HCT116 (cell line): ENCODE measurements at regions not wholly inside any gene's neighbourhood (a gene's known extent, or its start where the extent isn't known, plus 50 kb on each side); places are given as distances from the start of the nearest gene placed in this dataset.

ENCODE experiments used
- ATAC-seq: fragments of 200-7000 bp; cut with Tn5 transposase; 2 replicates; pipeline ENCODE4 v1.9.1; 2020; ENCODE audit warnings: mild to moderate bottlenecking, moderate library complexity
- BruUV-seq: library from RNA; stranded (reverse); fragments of 400-500 nt; replicated peaks from 2 replicates; lab custom pipeline; 2021; lab: Mats Ljungman, UMichigan
- CTCF ChIA-PET: fragments of 300-600 bp; sonication (Branson Sonifier 250); formaldehyde crosslinking; loops from one replicate; lab custom pipeline; 2021; ENCODE audit warnings: antibody characterized with exemption; lab: Charles Lee
- POLR2A ChIA-PET: fragments of 300-600, 350-600 bp; sonication (Branson Sonifier 250); formaldehyde crosslinking; loops from one replicate; lab custom pipeline; 2021; ENCODE audit warnings: antibody characterized with exemption; lab: Charles Lee
- RAD21 ChIA-PET, 2 experiments: fragments of 300-600 bp; sonication (Branson Sonifier 250); formaldehyde crosslinking; loops; one replicate each; lab custom pipeline; 2023; ENCODE audit warnings: low total read pairs in 2 of 2; ENCODE audit not compliant: uncharacterized antibody in 2 of 2, unreplicated experiment in 2 of 2, low non-redundant PET in 1 of 2; lab: Charles Lee
- DNase-seq: peaks from one replicate; pipeline ENCODE4 v3.0.0-alpha.2; 2010; ENCODE audit warnings: low read depth, low spot score
- H2AFZ ChIP-seq: fragments of 200-600 bp; shearing (Covaris generic), sonication (generic); 2 replicates; pipeline ENCODE4 v1.6.1; 2017; ENCODE audit warnings: low read depth, mixed run types, mixed read lengths, antibody characterized with exemption, low read length; ENCODE audit not compliant: poor library complexity, severe bottlenecking
- H3K27ac ChIP-seq: 2 replicates; pipeline ENCODE4 v1.5.1; 2012; ENCODE audit warnings: low read depth, low read length
- H3K27me3 ChIP-seq: fragments of 200-600 bp; sonication (generic); 2 replicates; pipeline ENCODE4 v1.6.1; 2016; ENCODE audit warnings: mixed run types, low read length, mixed read lengths; ENCODE audit not compliant: insufficient read depth
- H3K36me3 ChIP-seq, 2 experiments: fragments of 200-500 bp in 1 of 2; fragments of 200-600 bp in 1 of 2; sonication (Bioruptor generic) in 1 of 2; sonication (generic) in 1 of 2; 2 replicates each; pipeline versions ENCODE4 v1.5.1 to v1.6.1; 2014 to 2016; ENCODE audit warnings: low read length in 2 of 2, inconsistent platforms in 1 of 2, mixed read lengths in 1 of 2, mixed run types in 1 of 2; ENCODE audit not compliant: insufficient read depth in 2 of 2, control insufficient read depth in 1 of 2
- H3K4me1 ChIP-seq, 2 experiments: fragments of 200-600 bp in 1 of 2; sonication (generic) in 1 of 2; 2 replicates each; pipeline versions ENCODE4 v1.5.1 to v1.6.1; 2012 to 2017; ENCODE audit warnings: low read length in 2 of 2, inconsistent platforms in 1 of 2, mild to moderate bottlenecking in 1 of 2, mixed read lengths in 1 of 2, mixed run types in 1 of 2, moderate library complexity in 1 of 2; ENCODE audit not compliant: insufficient read depth in 2 of 2, control insufficient read depth in 1 of 2
- H3K4me2 ChIP-seq: fragments of 200-600 bp; sonication (generic); 2 replicates; pipeline ENCODE4 v1.6.1; 2017; ENCODE audit warnings: mixed run types, low read length, mixed read lengths
- H3K4me3 ChIP-seq, 2 experiments: fragments of 200-600 bp in 1 of 2; sonication (generic) in 1 of 2; replicated peaks in 1 of 2; 2 replicates each; pipeline ENCODE4 v1.5.1; 2011 to 2016; ENCODE audit warnings: low read length in 2 of 2, control low read depth in 1 of 2, low read depth in 1 of 2, mild to moderate bottlenecking in 1 of 2, mixed read lengths in 1 of 2, mixed run types in 1 of 2
- H3K79me2 ChIP-seq: fragments of 200-600 bp; sonication (generic); 2 replicates; pipeline ENCODE4 v1.6.1; 2017; ENCODE audit warnings: mild to moderate bottlenecking, mixed run types, low read length, moderate library complexity, mixed read lengths; ENCODE audit not compliant: insufficient read depth
- H3K9ac ChIP-seq: fragments of 200-600 bp; sonication (generic); 2 replicates; pipeline ENCODE4 v1.6.1; 2016; ENCODE audit warnings: low read length, mixed read lengths
- H3K9me2 ChIP-seq: fragments of 200-600 bp; sonication (generic), shearing (Covaris generic); 2 replicates; pipeline ENCODE4 v1.6.1; 2017; ENCODE audit warnings: mixed run types, mild to moderate bottlenecking, moderate library complexity; ENCODE audit not compliant: insufficient read depth
- H3K9me3 ChIP-seq, 2 experiments: fragments of 200-500 bp in 1 of 2; fragments of 200-600 bp in 1 of 2; sonication (Bioruptor generic) in 1 of 2; sonication (generic) in 1 of 2; 2 replicates each; pipeline ENCODE4 v1.6.1; 2014 to 2017; ENCODE audit warnings: low read length in 2 of 2, mixed read lengths in 2 of 2, inconsistent platforms in 1 of 2, low read depth in 1 of 2, mild to moderate bottlenecking in 1 of 2, mixed run types in 1 of 2, moderate library complexity in 1 of 2; ENCODE audit not compliant: control insufficient read depth in 1 of 2, insufficient read depth in 1 of 2
- H4K20me1 ChIP-seq: fragments of 200-600 bp; sonication (generic), shearing (Covaris generic); 2 replicates; pipeline ENCODE4 v1.6.1; 2017; ENCODE audit warnings: mixed run types, mild to moderate bottlenecking, moderate library complexity; ENCODE audit not compliant: insufficient read depth
- CBX3 ChIP-seq: IDR thresholded peaks from 2 replicates; pipeline ENCODE4 v1.6.1; 2012; ENCODE audit warnings: low read depth
- CEBPB ChIP-seq: IDR thresholded peaks from 2 replicates; pipeline ENCODE4 v1.6.1; 2012; ENCODE audit warnings: low read depth
- CTCF ChIP-seq, 3 experiments: fragments of 200-600 bp in 1 of 3; sonication (generic) in 1 of 3; IDR thresholded peaks in 2 of 3; conservative IDR thresholded peaks in 1 of 3; 2 replicates each; pipeline ENCODE4 v1.5.1; 2012 to 2017; ENCODE audit warnings: low read depth in 2 of 3, low read length in 2 of 3, antibody characterized with exemption in 1 of 3, borderline replicate concordance in 1 of 3, control low read depth in 1 of 3, mild to moderate bottlenecking in 1 of 3, mixed read lengths in 1 of 3, mixed run types in 1 of 3, moderate library complexity in 1 of 3; ENCODE audit not compliant: insufficient read depth in 1 of 3
- EGR1 ChIP-seq: IDR thresholded peaks from 2 replicates; pipeline ENCODE4 v1.6.1; 2012; ENCODE audit warnings: low read depth
- ELF1 ChIP-seq: IDR thresholded peaks from 2 replicates; pipeline ENCODE4 v1.6.1; 2012; ENCODE audit warnings: low read depth, borderline replicate concordance
- EZH2 ChIP-seq: fragments of 200-600 bp; sonication (generic); IDR thresholded peaks from 2 replicates; pipeline ENCODE4 v1.6.1; 2017; ENCODE audit warnings: antibody characterized with exemption, mixed run types
- EZH2phosphoT487 ChIP-seq: fragments of 200-600 bp; IDR thresholded peaks from 2 replicates; pipeline ENCODE4 v1.6.1; 2018; ENCODE audit warnings: antibody characterized with exemption, borderline replicate concordance
- FOSL1 ChIP-seq: IDR thresholded peaks from 2 replicates; pipeline ENCODE4 v1.6.1; 2012; ENCODE audit warnings: low read depth
- JUND ChIP-seq: IDR thresholded peaks from 2 replicates; pipeline ENCODE4 v1.6.1; 2012
- POLR2A ChIP-seq: IDR thresholded peaks from 2 replicates; pipeline ENCODE4 v1.7.0; 2011; ENCODE audit warnings: borderline replicate concordance; ENCODE audit not compliant: insufficient read depth, insufficient read length; ENCODE audit errors: extremely low read depth
- POLR2AphosphoS5 ChIP-seq: IDR thresholded peaks from 2 replicates; pipeline ENCODE4 v1.6.1; 2011; ENCODE audit warnings: mild to moderate bottlenecking, low read depth, low read length, moderate library complexity
- RAD21 ChIP-seq: IDR thresholded peaks from 2 replicates; pipeline ENCODE4 v1.6.1; 2012; ENCODE audit warnings: low read depth, mild to moderate bottlenecking
- SIN3A ChIP-seq: IDR thresholded peaks from 2 replicates; pipeline ENCODE4 v1.6.1; 2012; ENCODE audit warnings: low read depth
- SP1 ChIP-seq: IDR thresholded peaks from 2 replicates; pipeline ENCODE4 v1.6.1; 2012; ENCODE audit warnings: low read depth
- SRF ChIP-seq: IDR thresholded peaks from 2 replicates; pipeline ENCODE4 v1.6.1; 2012; ENCODE audit warnings: low read depth
- TCF7L2 ChIP-seq: IDR thresholded peaks from 2 replicates; pipeline ENCODE4 v1.7.0; 2011; ENCODE audit warnings: borderline replicate concordance, inconsistent platforms; ENCODE audit not compliant: insufficient read depth, insufficient read length; ENCODE audit errors: extremely low read depth
- YY1 ChIP-seq: IDR thresholded peaks from 2 replicates; pipeline ENCODE4 v1.6.1; 2011; ENCODE audit warnings: low read length, low read depth, moderate library complexity, mild to moderate bottlenecking; ENCODE audit not compliant: insufficient replicate concordance; ENCODE audit errors: extremely low read depth
- ZFX ChIP-seq: fragments of 450-650 bp; IDR thresholded peaks from 2 replicates; pipeline ENCODE4 v1.6.1; 2017
- ZNF274 ChIP-seq: fragments of 200-500 bp; sonication (Bioruptor generic); IDR thresholded peaks from 2 replicates; pipeline ENCODE4 v1.6.1; 2014; ENCODE audit warnings: mild to moderate bottlenecking, low read depth, low read length, inconsistent platforms
- intact Hi-C: fragments of 100-400 bp; cut with micrococcal nuclease; formaldehyde crosslinking; loops from 2 replicates; pipeline ENCODE4 v1.10.0; 2022
- TF ChIP-seq, protein P1 (sequence below): IDR thresholded peaks from 2 replicates; pipeline ENCODE4 v1.6.1; 2011; ENCODE audit warnings: mild to moderate bottlenecking, low read length, moderate library complexity; ENCODE audit not compliant: insufficient replicate concordance; ENCODE audit errors: extremely low read depth

GRCh38 chr9:7316967-7317366 lies 482.6 kb downstream of the DMAC1 start:
- no peaks in the 10 kb centered on the region for H3K4me1 ChIP-seq
- CTCF ChIA-PET: no interaction called here

More at GRCh38 chr9:7316967-7317366, 482.6 kb downstream of the DMAC1 start:
- no peak for TF ChIP-seq CBX3
- no peak for TF ChIP-seq CTCF (IDR thresholded peaks at IDR 0.05 in 2 of 3, conservative IDR thresholded peaks at IDR 0.05 in 1 of 3; ENCODE audit: borderline replicate concordance in 1 of 3, insufficient read depth in 1 of 3, low read depth in 2 of 3, low read length in 2 of 3)
- no peak for TF ChIP-seq RAD21
- no peak for TF ChIP-seq SRF
- no peak for TF ChIP-seq JUND
- no peak for TF ChIP-seq EGR1
- TF ChIP-seq EZH2phosphoT487: no peak
- TF ChIP-seq ZFX: no peak
- no peak for TF ChIP-seq SIN3A
- no peak for TF ChIP-seq POLR2AphosphoS5
- no peak for TF ChIP-seq CEBPB
- no peak for TF ChIP-seq SP1
- TF ChIP-seq ZNF274: no peak
- no peak for TF ChIP-seq FOSL1
- no peak for TF ChIP-seq POLR2A
- TF ChIP-seq YY1: no peak
- TF ChIP-seq, protein P1, sequence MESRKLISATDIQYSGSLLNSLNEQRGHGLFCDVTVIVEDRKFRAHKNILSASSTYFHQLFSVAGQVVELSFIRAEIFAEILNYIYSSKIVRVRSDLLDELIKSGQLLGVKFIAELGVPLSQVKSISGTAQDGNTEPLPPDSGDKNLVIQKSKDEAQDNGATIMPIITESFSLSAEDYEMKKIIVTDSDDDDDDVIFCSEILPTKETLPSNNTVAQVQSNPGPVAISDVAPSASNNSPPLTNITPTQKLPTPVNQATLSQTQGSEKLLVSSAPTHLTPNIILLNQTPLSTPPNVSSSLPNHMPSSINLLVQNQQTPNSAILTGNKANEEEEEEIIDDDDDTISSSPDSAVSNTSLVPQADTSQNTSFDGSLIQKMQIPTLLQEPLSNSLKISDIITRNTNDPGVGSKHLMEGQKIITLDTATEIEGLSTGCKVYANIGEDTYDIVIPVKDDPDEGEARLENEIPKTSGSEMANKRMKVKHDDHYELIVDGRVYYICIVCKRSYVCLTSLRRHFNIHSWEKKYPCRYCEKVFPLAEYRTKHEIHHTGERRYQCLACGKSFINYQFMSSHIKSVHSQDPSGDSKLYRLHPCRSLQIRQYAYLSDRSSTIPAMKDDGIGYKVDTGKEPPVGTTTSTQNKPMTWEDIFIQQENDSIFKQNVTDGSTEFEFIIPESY: no peak
- TF ChIP-seq ELF1: no peak
- TF ChIP-seq EZH2: no peak
- TF ChIP-seq TCF7L2: no peak
- Histone ChIP-seq H3K9me3 (no peaks in the 10 kb centered on the region), H3K27me3 (no peaks in the 10 kb centered on the region), H3K9ac (no peak overlapping the region), H3K79me2 (no peaks in the 10 kb centered on the region), H2AFZ (no peak overlapping the region), H3K36me3 (no peaks in the 10 kb centered on the region), H3K27ac (no peak overlapping the region), H3K9me2 (no peaks in the 10 kb centered on the region), H3K4me2 (no peak overlapping the region), H4K20me1 (no peaks in the 10 kb centered on the region), H3K4me3 (no peak overlapping the region)
- ChIA-PET POLR2A (no interaction called here), RAD21 (no interaction called here)
- no peak for DNase-seq
- ATAC-seq: no peak
- BruUV-seq: no TSS peak
- intact Hi-C loops: no loop called here
